WTC11 (cell line): ENCODE measurements at regions not wholly inside any gene's neighbourhood (a gene's known extent, or its start where the extent isn't known, plus 50 kb on each side); places are given as distances from the start of the nearest gene placed in this dataset.

Experiments
- ATAC-seq: fragments of 200-7000 bp; cut with Tn5 transposase; 2 replicates; pipeline ENCODE4 v1.10.0; 2021; ENCODE audit warnings: mild to moderate bottlenecking, moderate library complexity
- CTCF ChIA-PET: fragments of 300-600 bp; sonication (Branson Sonifier 250); formaldehyde crosslinking; loops from one replicate; lab custom pipeline; 2021; ENCODE audit warnings: antibody characterized with exemption; lab: Charles Lee
- POLR2A ChIA-PET: fragments of 350-600 bp; sonication (Branson Sonifier 250); formaldehyde crosslinking; loops from one replicate; lab custom pipeline; 2021; ENCODE audit warnings: antibody characterized with exemption; lab: Charles Lee
- DNase-seq: peaks from one replicate; pipeline ENCODE4 v3.0.0; 2021; ENCODE audit warnings: low spot score
- H3K27ac Mint-ChIP-seq: 2 replicates; pipeline ENCODE4 v1.8.0; 2021; ENCODE audit warnings: mixed read lengths
- H3K27me3 Mint-ChIP-seq: 2 replicates; pipeline ENCODE4 v1.8.0; 2021; ENCODE audit warnings: low read depth, mild to moderate bottlenecking, moderate library complexity, mixed read lengths
- H3K36me3 Mint-ChIP-seq: 2 replicates; pipeline ENCODE4 v1.8.0; 2021; ENCODE audit warnings: mixed read lengths
- H3K4me1 Mint-ChIP-seq: 2 replicates; pipeline ENCODE4 v1.8.0; 2022; ENCODE audit warnings: mixed read lengths
- H3K4me3 Mint-ChIP-seq: 2 replicates; pipeline ENCODE4 v1.8.0; 2021; ENCODE audit warnings: mild to moderate bottlenecking, moderate library complexity, mixed read lengths
- H3K9me3 Mint-ChIP-seq: 2 replicates; pipeline ENCODE4 v1.8.0; 2021; ENCODE audit warnings: mixed read lengths
- ATF6 ChIP-seq: sonication (generic); formaldehyde crosslinking; IDR thresholded peaks from 2 replicates; pipeline ENCODE4 v1.8.1; 2023; ENCODE audit warnings: mild to moderate bottlenecking, missing genetic modification reagents
- CREB1 ChIP-seq: sonication (generic); formaldehyde crosslinking; IDR thresholded peaks from 2 replicates; pipeline ENCODE4 v1.8.0; 2023; ENCODE audit warnings: mild to moderate bottlenecking, missing genetic modification reagents
- ESRRA ChIP-seq: sonication (generic); formaldehyde crosslinking; IDR thresholded peaks from 2 replicates; pipeline ENCODE4 v1.8.1; 2022; ENCODE audit warnings: mild to moderate bottlenecking, missing genetic modification reagents, borderline replicate concordance
- ETV6 ChIP-seq: sonication (generic); formaldehyde crosslinking; IDR thresholded peaks from 2 replicates; pipeline ENCODE4 v1.8.1; 2022; ENCODE audit warnings: mild to moderate bottlenecking, missing genetic modification reagents
- FOXP4 ChIP-seq: sonication (generic); formaldehyde crosslinking; IDR thresholded peaks from 2 replicates; pipeline ENCODE4 v1.8.0; 2022; ENCODE audit warnings: mild to moderate bottlenecking, missing genetic modification reagents
- IRF2 ChIP-seq: sonication (generic); formaldehyde crosslinking; IDR thresholded peaks from 2 replicates; pipeline ENCODE4 v1.8.0; 2022; ENCODE audit warnings: low read depth, missing genetic modification reagents, borderline replicate concordance
- MXD4 ChIP-seq: fragments of 250-450 bp; sonication (Bioruptor Pico); IDR thresholded peaks from 2 replicates; pipeline ENCODE4 v1.8.0; 2021; ENCODE audit warnings: mild to moderate bottlenecking, moderate library complexity, borderline replicate concordance
- MYBL2 ChIP-seq: sonication (generic); formaldehyde crosslinking; IDR thresholded peaks from 2 replicates; pipeline ENCODE4 v1.8.1; 2023; ENCODE audit warnings: mild to moderate bottlenecking, moderate library complexity, missing genetic modification reagents
- NFE2L1 ChIP-seq: sonication (generic); formaldehyde crosslinking; IDR thresholded peaks from 2 replicates; pipeline ENCODE4 v1.8.1; 2023; ENCODE audit warnings: missing genetic modification reagents
- NR2C2 ChIP-seq: sonication (generic); formaldehyde crosslinking; IDR thresholded peaks from 2 replicates; pipeline ENCODE4 v1.8.0; 2022; ENCODE audit warnings: mild to moderate bottlenecking, missing genetic modification reagents
- OVOL2 ChIP-seq: fragments of 250-450 bp; sonication (Bioruptor Pico); IDR thresholded peaks from 2 replicates; pipeline ENCODE4 v1.9.0; 2021; ENCODE audit warnings: mild to moderate bottlenecking, borderline replicate concordance
- RELA ChIP-seq: sonication (generic); formaldehyde crosslinking; IDR thresholded peaks from 2 replicates; pipeline ENCODE4 v1.8.1; 2022; ENCODE audit warnings: missing genetic modification reagents, mild to moderate bottlenecking, borderline replicate concordance
- SMAD3 ChIP-seq: sonication (generic); formaldehyde crosslinking; IDR thresholded peaks from 2 replicates; pipeline ENCODE4 v1.8.0; 2022; ENCODE audit warnings: missing genetic modification reagents, mild to moderate bottlenecking, borderline replicate concordance
- SP1 ChIP-seq: sonication (generic); formaldehyde crosslinking; conservative IDR thresholded peaks from 2 replicates; pipeline ENCODE4 v1.8.1; 2022; ENCODE audit warnings: missing genetic modification reagents
- TCF7 ChIP-seq: sonication (generic); formaldehyde crosslinking; IDR thresholded peaks from 2 replicates; pipeline ENCODE4 v1.8.0; 2022; ENCODE audit warnings: mild to moderate bottlenecking, low read depth, missing genetic modification reagents, moderate library complexity
- ZNF416 ChIP-seq: fragments of 250-450 bp; sonication (Bioruptor Pico); IDR thresholded peaks from 2 replicates; pipeline ENCODE4 v1.9.0; 2021; ENCODE audit warnings: mild to moderate bottlenecking, inconsistent platforms
- ZNF423 ChIP-seq: fragments of 250-450 bp; sonication (Bioruptor Pico); IDR thresholded peaks from 2 replicates; pipeline ENCODE4 v2.1.2; 2022; ENCODE audit warnings: mild to moderate bottlenecking, moderate library complexity
- ZSCAN18 ChIP-seq: fragments of 250-450 bp; sonication (Bioruptor Pico); IDR thresholded peaks from 2 replicates; pipeline ENCODE4 v2.1.2; 2022; ENCODE audit warnings: mild to moderate bottlenecking, moderate library complexity
- TF ChIP-seq, protein P1 (sequence below): sonication (generic); formaldehyde crosslinking; conservative IDR thresholded peaks from 2 replicates; pipeline ENCODE4 v1.8.1; 2023; ENCODE audit warnings: mild to moderate bottlenecking, low read depth, missing genetic modification reagents, moderate library complexity
- TF ChIP-seq, protein P2 (sequence below): fragments of 250-450 bp; sonication (Bioruptor Pico); IDR thresholded peaks from 2 replicates; pipeline ENCODE4 v1.9.0; 2021; ENCODE audit warnings: mild to moderate bottlenecking
- TF ChIP-seq, protein P3 (sequence below): sonication (generic); formaldehyde crosslinking; IDR thresholded peaks from 2 replicates; pipeline ENCODE4 v1.8.1; 2023; ENCODE audit warnings: mild to moderate bottlenecking, missing genetic modification reagents, moderate library complexity
- TF ChIP-seq, protein P4 (sequence below): sonication (generic); formaldehyde crosslinking; IDR thresholded peaks from 2 replicates; pipeline ENCODE4 v1.8.0; 2022; ENCODE audit warnings: mild to moderate bottlenecking, missing genetic modification reagents

GRCh38 chr4:155505321-155505720, 128.6 kb upstream of the MAP9 start:
- no peaks in the 10 kb centered on the region for H3K36me3 Mint-ChIP-seq
- H3K27ac Mint-ChIP-seq = peak overlapping the region; percentile 7; the same call in 1 of the 2 replicates
- no peak for ATAC-seq
- no peak overlapping the region for H3K4me3 Mint-ChIP-seq
- TF ChIP-seq ATF6 (CRISPR knock-in tag) (no peak), CREB1 (no peak), RELA (CRISPR knock-in tag) (no peak), MXD4 (no peak), NR2C2 (no peak)
- TF ChIP-seq, protein P1, sequence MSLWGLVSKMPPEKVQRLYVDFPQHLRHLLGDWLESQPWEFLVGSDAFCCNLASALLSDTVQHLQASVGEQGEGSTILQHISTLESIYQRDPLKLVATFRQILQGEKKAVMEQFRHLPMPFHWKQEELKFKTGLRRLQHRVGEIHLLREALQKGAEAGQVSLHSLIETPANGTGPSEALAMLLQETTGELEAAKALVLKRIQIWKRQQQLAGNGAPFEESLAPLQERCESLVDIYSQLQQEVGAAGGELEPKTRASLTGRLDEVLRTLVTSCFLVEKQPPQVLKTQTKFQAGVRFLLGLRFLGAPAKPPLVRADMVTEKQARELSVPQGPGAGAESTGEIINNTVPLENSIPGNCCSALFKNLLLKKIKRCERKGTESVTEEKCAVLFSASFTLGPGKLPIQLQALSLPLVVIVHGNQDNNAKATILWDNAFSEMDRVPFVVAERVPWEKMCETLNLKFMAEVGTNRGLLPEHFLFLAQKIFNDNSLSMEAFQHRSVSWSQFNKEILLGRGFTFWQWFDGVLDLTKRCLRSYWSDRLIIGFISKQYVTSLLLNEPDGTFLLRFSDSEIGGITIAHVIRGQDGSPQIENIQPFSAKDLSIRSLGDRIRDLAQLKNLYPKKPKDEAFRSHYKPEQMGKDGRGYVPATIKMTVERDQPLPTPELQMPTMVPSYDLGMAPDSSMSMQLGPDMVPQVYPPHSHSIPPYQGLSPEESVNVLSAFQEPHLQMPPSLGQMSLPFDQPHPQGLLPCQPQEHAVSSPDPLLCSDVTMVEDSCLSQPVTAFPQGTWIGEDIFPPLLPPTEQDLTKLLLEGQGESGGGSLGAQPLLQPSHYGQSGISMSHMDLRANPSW (CRISPR knock-in tag) = no peak
- no peaks in the 10 kb centered on the region for H3K27me3 Mint-ChIP-seq
- DNase-seq = no peak
- peaks cover 4% of the 10 kb centered on the region for H3K9me3 Mint-ChIP-seq
- ChIA-PET POLR2A (no interaction called here), CTCF (interaction anchor here (1.1 to 1.5 kb wide), 2 partner anchors 8 to 282 kb away, joined by 4 to 6 read pairs; no protein-coding TSS in a partner anchor)
- peaks cover 23% of the 10 kb centered on the region for H3K4me1 Mint-ChIP-seq

DNA sequence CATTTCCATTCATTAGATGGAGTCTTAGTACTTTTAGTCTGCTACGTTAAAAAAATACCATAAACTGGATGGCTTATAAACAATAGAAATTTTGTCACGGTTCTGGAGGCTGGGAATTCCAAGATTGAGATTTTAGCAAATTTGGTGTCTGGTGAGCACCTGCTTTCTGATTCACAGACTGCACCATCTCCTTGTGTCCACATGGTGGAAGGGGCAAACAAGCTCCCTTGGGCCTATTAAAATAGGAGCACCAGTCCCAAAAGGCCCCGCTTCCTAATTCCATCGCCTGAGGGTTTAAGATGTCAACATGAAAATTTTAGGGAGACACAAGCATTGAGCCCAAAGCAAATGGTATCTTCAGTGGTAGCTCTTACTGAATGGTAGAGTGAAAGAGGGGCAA, 120.5 kb upstream of the MAP9 start:
- ChIA-PET CTCF (interaction anchor here (0.9 to 1.0 kb wide), 3 partner anchors 9 to 32 kb away, joined by 3 to 6 read pairs (median 3); no protein-coding TSS in a partner anchor), POLR2A (no interaction called here)
- Mint-ChIP-seq H3K27ac (no peak overlapping the region), H3K9me3 (no peaks in the 10 kb centered on the region), H3K4me3 (no peak overlapping the region), H3K4me1 (no peaks in the 10 kb centered on the region), H3K36me3 (no peaks in the 10 kb centered on the region), H3K27me3 (no peaks in the 10 kb centered on the region; the same call in 1 of the 2 replicates)
- ATAC-seq = peak; percentile 55; the same call in 1 of the 2 replicates
- DNase-seq = no peak
- TF ChIP-seq MXD4 (no peak), ETV6 (CRISPR knock-in tag) (no peak), FOXP4 (CRISPR knock-in tag) (no peak), ZSCAN18 (CRISPR knock-in tag) (no peak), SP1 (CRISPR knock-in tag) (no peak)

- ATAC-seq (no peak), DNase-seq (no peak)
- Mint-ChIP-seq H3K4me1 (no peaks in the 10 kb centered on the region), H3K36me3 (no peaks in the 10 kb centered on the region), H3K27me3 (no peaks in the 10 kb centered on the region; the same call in 1 of the 2 replicates), H3K9me3 (no peaks in the 10 kb centered on the region), H3K27ac (no peak overlapping the region), H3K4me3 (no peak overlapping the region)
- ChIA-PET POLR2A (no interaction called here), CTCF (no interaction called here)
- no peak for TF ChIP-seq ESRRA (CRISPR knock-in tag)
- no peak for TF ChIP-seq MYBL2 (CRISPR knock-in tag)
- TF ChIP-seq NFE2L1 (CRISPR knock-in tag) = no peak
- TF ChIP-seq ZNF416 (CRISPR knock-in tag) = no peak
- no peak for TF ChIP-seq OVOL2 (CRISPR knock-in tag)
- TF ChIP-seq, protein P2, sequence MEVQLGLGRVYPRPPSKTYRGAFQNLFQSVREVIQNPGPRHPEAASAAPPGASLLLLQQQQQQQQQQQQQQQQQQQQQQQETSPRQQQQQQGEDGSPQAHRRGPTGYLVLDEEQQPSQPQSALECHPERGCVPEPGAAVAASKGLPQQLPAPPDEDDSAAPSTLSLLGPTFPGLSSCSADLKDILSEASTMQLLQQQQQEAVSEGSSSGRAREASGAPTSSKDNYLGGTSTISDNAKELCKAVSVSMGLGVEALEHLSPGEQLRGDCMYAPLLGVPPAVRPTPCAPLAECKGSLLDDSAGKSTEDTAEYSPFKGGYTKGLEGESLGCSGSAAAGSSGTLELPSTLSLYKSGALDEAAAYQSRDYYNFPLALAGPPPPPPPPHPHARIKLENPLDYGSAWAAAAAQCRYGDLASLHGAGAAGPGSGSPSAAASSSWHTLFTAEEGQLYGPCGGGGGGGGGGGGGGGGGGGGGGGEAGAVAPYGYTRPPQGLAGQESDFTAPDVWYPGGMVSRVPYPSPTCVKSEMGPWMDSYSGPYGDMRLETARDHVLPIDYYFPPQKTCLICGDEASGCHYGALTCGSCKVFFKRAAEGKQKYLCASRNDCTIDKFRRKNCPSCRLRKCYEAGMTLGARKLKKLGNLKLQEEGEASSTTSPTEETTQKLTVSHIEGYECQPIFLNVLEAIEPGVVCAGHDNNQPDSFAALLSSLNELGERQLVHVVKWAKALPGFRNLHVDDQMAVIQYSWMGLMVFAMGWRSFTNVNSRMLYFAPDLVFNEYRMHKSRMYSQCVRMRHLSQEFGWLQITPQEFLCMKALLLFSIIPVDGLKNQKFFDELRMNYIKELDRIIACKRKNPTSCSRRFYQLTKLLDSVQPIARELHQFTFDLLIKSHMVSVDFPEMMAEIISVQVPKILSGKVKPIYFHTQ (CRISPR knock-in tag) = no peak
- TF ChIP-seq ZNF423 (CRISPR knock-in tag) = no peak
- no peak for TF ChIP-seq TCF7 (CRISPR knock-in tag)
- TF ChIP-seq, protein P3, sequence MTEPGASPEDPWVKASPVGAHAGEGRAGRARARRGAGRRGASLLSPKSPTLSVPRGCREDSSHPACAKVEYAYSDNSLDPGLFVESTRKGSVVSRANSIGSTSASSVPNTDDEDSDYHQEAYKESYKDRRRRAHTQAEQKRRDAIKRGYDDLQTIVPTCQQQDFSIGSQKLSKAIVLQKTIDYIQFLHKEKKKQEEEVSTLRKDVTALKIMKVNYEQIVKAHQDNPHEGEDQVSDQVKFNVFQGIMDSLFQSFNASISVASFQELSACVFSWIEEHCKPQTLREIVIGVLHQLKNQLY (CRISPR knock-in tag) = no peak
- TF ChIP-seq, protein P4, sequence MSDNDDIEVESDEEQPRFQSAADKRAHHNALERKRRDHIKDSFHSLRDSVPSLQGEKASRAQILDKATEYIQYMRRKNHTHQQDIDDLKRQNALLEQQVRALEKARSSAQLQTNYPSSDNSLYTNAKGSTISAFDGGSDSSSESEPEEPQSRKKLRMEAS (CRISPR knock-in tag) = no peak
- TF ChIP-seq SMAD3 = no peak
- no peak for TF ChIP-seq IRF2
These were observed 119.5 kb upstream of the MAP9 start for GRCh38 chr4:155496294-155496626.
